GM19035 (cell line): ENCODE measurements at regions not wholly inside any gene's neighbourhood (a gene's known extent, or its start where the extent isn't known, plus 50 kb on each side); places are given as distances from the start of the nearest gene placed in this dataset.

Experiments
- ATAC-seq: cut with Tn5 transposase; IDR thresholded peaks from one replicate; pipeline ENCODE4 v1.9.1; 2021; ENCODE audit not compliant: unreplicated experiment

GRCh38 chr3:164186095-164186494, 892.2 kb downstream of the SI start:
- ATAC-seq: no peak

DNA sequence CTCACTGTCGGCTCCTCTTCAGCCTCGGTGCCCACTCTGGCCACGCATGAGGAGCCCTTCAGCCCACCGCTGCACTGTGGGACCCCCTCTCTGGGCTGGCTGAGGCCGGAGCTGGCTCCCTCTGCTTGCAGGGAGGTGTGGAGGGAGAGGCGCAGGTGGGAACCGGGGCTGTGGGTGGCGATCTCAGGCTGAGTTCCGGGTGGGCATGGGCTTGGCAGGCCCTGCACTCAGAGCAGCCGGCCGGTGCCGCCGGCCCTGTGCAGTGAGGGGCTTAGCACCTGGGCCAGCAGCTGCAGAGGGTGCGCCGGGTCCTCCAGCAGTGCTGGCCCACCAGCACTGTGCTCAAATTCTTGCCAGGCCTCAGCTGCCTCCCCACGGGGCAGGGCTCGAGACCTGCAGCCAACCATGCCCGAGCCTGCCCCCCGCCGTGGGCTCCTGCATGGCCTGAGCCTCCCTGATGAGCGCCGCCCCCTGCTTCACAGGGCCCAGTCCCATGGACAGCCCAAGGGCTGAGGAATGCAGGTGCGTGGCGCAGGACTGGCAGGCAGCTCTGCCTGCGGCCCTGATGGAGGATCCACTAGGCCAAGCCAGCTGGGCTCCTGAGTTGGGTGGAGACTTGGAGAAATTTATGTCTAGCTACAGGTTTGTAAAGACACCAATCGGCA, 899.1 kb downstream of the SI start:
- no peak for ATAC-seq

DNA sequence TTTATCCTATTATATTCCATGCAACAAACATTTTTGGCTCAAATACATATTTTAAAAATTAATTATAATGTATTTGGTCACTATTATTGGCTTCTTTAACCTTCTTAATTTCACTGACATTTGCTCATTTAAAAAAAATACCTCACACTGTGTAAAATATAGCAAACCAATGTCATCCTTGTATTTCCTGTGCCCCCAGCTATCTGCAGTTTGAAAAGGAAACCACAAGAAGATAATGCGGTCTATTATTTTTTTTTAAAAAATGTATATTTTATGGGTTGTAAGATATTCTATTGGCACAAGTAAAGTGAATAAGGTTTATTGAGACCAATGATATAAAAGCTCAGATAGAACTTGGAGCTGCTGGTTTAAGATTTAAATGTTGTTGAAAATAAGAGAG, 904.2 kb downstream of the SI start:
- no peak for ATAC-seq

- no peak for ATAC-seq
These were observed 922.9 kb downstream of the SI start for GRCh38 chr3:164155400-164155799.

DNA sequence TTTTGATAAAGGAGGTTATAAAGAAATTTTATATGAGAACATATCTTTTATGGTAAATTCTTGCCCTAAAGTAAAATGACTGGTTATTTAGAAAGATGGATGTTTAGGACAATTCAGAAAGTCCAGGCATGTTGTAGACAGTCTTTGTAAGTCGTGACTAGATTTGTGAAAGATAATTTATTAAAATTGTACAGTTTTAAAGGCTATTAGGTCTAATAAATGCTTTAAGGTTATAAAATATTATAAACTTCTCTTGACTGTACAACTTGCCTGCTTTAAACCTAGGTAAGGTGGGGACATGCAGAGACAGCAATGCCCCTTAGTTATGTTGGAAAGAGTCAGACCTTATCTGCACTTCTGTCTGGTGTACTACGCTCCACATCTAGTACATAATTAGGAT, 933.5 kb downstream of the SI start:
- ATAC-seq: no peak

GRCh38 chr3:164132878-164133277, 945.4 kb downstream of the SI start:
- no peak for ATAC-seq

DNA sequence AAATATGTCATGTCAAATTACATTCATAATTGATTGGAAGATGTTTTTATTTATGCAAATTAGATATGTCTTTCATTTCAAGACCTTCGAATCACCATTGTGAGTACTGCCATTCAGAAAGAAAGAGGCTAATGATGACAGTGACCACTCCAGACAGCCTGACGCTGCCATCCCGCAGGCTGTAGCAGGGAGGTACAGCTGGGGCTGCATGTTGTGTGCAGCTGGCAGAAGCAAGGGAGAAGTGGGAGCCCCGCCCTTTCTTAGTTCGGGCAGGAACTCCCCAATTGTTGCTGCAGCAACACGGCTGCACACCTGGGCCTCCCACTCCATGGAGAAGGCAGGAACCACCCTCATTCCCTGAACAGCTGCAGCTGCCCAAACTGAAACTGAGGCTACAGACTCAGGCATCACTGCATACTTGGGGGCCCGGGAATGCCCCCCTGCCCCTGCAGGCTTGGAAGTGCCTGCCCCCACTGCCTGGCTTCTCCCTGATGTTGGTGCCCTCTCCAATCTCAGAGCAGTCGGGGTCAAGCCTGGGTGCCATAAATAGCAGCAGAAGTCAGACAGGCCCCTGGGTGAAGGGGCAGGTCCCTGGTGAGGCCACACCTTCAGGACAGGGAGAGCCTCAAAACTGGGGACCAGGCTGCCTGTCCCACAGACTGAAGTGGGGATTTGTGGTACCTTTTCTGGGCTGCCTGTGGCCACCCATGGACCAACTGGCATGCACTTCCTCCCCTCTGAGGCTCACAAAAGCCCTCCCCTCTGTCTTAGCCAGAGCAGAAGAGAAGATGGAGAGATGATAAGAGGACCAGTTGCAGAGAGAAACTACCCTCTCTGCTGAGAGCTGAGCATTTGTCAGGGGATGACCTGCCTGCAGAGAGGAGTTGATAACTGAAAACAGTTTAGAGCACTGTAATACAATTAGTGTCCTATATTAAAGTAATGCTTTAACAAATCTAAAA, 964.6 kb downstream of the SI start:
- no peak for ATAC-seq

DNA sequence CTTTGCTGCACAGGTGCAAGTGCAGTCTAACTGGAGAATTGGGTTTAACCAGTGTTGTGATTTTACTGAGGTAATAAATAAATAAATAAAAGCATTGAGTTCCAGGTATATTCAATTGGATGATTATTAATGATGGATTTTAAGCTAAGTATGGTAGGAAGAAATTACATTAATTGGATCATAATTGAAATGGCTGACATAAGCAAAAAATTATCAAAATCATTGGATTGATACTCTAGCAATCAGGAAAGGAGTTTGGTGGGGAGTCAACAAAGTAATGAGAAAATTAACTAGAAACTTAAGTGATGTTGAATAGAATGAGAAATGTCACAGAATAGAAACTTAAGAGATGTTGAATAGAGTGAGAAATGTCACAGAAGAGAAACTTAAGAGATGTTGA, 981.9 kb downstream of the SI start:
- ATAC-seq: no peak

DNA sequence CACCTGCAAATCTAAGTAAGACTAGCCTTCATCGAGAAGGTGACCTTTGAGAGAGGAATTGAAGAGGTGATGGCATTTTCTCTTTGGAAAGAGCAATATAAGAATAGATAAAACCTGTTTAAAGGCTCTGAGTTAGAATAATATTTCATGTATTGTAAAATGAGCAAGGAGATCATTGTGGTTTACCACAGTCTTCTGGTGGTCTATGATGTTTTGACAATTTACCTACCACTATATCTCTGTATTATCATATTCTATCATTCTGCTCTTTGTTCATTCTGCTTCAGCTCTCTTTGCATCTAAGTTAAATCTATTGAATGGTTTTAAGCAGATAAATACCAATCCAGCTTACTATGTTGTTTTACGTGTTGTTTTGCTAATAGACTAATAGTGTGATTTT, 982.3 kb downstream of the SI start:
- no peak for ATAC-seq

DNA sequence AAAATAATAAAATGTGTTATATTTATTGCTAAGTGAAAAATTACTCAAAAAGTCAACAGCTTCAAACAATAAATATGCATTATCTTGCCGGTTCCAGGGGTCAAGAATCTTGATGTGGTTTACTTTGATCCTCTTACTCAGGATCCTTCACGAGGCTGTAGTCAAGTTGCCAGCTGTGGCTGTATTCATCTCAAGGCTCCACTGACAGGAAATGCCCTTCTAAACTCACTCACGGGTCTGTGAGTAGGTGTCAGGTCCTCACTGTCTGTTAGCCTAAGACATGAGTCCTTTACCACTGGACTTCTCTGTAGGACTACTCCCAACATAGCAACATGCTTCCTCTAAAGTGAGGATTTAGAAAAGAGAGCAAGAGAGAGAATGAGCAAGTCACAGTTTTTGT, 983.0 kb downstream of the SI start:
- ATAC-seq: no peak

DNA sequence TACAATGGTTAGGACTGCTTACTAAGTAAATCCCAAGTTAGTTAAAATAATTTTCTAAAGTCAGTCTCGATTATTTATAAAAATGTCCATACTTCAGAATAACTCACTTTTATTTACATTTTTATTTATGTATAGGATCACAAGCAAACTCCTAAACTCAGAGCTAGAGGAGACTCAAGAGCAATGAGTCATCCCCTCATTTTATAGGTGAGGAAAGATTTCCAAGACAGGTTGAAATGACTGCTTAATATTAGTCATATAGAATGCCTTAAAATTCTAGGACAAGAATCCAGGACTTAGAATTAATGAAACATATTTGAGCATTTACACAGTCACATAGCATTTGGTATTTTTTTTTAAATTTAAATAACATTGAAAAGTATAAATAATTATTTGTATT, 983.8 kb downstream of the SI start:
- no peak for ATAC-seq

GRCh38 chr3:164080208-164080607, 998.1 kb downstream of the SI start:
- ATAC-seq: no peak

DNA sequence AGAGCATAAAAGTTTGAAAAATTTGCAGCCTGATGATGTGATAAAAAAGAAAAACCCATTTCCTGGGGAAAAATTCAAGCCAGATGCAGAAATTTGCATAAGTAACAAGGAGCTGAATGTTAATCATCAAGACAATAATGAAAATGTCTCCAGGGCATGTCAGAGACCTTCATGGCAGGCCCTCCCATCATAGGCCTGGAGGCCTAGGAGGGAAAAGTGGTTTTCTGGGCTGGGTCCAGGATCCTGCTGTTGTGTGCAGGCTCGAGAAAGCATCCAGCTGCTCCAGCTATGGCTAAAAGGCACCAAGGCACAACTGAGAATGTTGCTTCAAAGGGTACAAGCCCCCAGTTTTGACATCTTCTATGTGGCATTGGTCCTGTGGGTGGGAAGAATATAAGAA, 1014.0 kb downstream of the SI start:
- no peak for ATAC-seq

GRCh38 chr3:164060923-164061322, 1017.4 kb downstream of the SI start:
- ATAC-seq: no peak

GRCh38 chr3:164049847-164050246, 1028.4 kb downstream of the SI start:
- no peak for ATAC-seq

DNA sequence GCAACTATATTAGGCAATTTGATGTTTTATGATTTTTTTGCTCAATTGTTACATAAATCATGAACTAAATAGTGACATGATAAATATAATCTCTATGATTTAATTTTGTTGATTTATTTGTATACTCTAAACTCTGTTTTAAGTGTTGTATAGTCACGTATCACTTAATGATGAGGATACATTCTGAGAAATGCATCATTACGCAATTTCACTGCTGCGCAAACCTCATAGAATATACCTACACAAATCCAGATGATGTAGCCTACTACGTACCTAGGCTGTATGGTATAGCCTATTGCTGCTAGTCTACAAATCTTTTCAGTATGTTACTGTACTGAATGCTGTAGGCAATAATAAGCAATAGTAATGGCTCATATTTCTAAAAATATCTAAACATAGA, 1029.8 kb downstream of the SI start:
- no peak for ATAC-seq

- no peak for ATAC-seq
These were observed 1037.3 kb downstream of the SI start for GRCh38 chr3:164040991-164041390.

- ATAC-seq: no peak
These were observed 1048.1 kb downstream of the SI start for GRCh38 chr3:164030194-164030593.

GRCh38 chr3:164024786-164025185, 1053.5 kb downstream of the SI start:
- no peak for ATAC-seq

- no peak for ATAC-seq
These were observed 1054.8 kb downstream of the SI start for GRCh38 chr3:164023480-164023879.

DNA sequence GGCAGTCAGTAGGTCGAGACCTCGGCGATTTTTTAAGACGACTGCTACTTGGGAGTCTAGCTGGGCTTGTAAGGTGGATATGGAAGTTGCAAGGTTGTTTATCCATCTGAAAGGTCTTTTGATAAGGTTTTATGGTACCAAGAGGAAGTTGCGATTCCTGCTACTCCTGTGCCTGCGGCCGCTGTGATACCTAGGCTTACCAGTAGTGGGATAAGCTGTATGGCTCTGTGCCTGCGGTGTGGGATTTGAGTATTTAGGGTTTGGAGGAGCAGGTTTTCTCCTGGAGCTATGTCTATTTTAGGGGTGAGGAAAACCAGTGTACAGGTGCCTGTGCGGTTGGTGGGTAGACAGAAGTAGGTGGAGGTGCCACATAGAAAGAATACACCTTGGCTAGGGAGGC, 1059.8 kb downstream of the SI start:
- no peak for ATAC-seq

DNA sequence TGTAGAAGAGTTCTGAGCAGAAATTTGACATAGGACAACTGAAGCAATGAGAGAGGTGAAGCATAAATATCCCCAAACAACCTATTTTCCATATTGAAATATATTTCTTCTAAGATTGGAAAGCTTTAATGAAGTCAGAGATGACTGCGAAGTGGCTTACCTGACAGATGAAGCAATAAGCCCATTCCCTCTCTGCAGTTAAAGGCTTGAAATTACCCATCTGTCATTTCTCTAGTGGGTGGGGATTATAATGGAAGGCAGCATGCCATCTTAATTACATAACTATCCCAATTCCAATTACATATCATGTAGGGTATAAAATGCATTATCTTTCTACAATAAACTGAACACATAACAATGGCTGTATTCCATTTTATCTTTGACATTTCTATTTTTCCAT, 1070.5 kb downstream of the SI start:
- ATAC-seq: no peak
